ENCODE measurements at regions not wholly inside any gene's neighbourhood (a gene's known extent, or its start where the extent isn't known, plus 50 kb on each side); places are given as distances from the start of the nearest gene placed in this dataset.

DNA sequence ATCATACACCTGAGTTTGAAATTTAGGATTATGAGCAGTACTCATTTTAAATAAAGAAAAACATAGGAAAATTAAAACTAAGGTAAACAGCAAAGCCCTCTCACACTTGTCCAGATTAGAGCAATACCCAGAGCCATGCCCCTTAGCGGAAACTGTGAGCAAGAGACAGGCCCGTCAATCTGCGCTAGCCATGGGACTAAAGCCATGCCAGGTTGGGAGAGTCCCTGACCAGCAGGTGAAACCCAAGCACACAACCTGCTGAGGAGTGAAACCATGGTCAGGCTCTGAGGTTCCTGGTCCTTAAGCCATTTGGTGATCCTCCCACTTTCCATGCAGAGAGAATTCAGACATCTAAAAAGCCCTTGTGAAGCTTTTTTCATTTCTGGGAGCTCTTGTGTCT, 494.3 kb downstream of the STK39 start:
- TF ChIP-seq, protein P1, sequence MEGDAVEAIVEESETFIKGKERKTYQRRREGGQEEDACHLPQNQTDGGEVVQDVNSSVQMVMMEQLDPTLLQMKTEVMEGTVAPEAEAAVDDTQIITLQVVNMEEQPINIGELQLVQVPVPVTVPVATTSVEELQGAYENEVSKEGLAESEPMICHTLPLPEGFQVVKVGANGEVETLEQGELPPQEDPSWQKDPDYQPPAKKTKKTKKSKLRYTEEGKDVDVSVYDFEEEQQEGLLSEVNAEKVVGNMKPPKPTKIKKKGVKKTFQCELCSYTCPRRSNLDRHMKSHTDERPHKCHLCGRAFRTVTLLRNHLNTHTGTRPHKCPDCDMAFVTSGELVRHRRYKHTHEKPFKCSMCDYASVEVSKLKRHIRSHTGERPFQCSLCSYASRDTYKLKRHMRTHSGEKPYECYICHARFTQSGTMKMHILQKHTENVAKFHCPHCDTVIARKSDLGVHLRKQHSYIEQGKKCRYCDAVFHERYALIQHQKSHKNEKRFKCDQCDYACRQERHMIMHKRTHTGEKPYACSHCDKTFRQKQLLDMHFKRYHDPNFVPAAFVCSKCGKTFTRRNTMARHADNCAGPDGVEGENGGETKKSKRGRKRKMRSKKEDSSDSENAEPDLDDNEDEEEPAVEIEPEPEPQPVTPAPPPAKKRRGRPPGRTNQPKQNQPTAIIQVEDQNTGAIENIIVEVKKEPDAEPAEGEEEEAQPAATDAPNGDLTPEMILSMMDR (IDR thresholded peaks at IDR 0.05) = no peak
- Histone ChIP-seq H3K27ac (no peak overlapping the region), H3K27me3 (no peaks in the 10 kb centered on the region), H3K9me3 (no peaks in the 10 kb centered on the region), H3K4me3 (no peak overlapping the region), H3K4me1 (no peaks in the 10 kb centered on the region), H3K36me3 (no peaks in the 10 kb centered on the region)
- DNase-seq = no peak
- intact Hi-C loops (cut with DNase I) = no loop called here
- ATAC-seq = no peak

DNA sequence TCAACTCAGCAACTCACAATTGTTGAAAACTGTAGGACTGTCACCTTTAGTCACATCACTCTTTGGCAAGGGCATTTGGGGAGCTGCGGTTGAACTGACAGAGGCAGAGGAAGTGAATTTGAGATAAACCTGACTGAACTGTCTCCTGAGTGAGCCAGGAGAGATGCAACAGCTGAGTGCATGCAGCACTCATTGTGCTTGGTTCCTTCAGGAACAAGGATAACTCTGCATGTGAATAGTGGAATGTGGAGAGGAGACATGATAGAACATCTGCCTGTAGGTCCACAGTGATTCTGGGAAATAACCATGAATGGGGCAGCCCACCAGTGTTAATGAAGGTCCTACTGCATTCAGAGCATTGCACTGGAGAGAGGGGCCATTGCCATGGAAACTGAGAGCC, 494.7 kb downstream of the STK39 start:
- H3K4me1 ChIP-seq = no peaks in the 10 kb centered on the region
- no peaks in the 10 kb centered on the region for H3K36me3 ChIP-seq
- no peak overlapping the region for H3K27ac ChIP-seq
- TF ChIP-seq, protein P1 (IDR thresholded peaks at IDR 0.05) = no peak
- no peak for ATAC-seq
- intact Hi-C loops (cut with DNase I) = no loop called here
- no peak for DNase-seq
- H3K27me3 ChIP-seq = no peaks in the 10 kb centered on the region
- no peak overlapping the region for H3K4me3 ChIP-seq
- H3K9me3 ChIP-seq = no peaks in the 10 kb centered on the region

DNA sequence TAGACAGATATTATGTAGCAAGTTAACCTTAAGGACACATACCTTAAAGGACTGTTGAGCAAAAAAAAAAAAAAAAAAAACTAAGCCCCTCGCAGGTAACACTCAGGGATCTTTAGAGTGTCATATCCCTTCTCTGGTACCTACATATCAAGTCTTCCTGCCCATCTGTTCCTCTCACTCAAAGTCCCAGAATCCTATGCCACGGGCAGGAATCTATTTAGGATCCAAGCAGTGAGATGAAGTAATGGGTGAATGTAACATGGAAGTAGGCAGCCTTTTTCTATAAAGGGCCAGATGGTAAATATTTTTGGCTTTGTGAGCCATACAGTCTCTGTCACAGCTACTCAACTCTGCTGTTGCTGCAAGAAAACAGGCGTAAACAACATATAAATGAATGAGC, 496.7 kb downstream of the STK39 start:
- TF ChIP-seq, protein P1 (IDR thresholded peaks at IDR 0.05) = no peak
- ATAC-seq (no peak), DNase-seq (no peak)

DNA sequence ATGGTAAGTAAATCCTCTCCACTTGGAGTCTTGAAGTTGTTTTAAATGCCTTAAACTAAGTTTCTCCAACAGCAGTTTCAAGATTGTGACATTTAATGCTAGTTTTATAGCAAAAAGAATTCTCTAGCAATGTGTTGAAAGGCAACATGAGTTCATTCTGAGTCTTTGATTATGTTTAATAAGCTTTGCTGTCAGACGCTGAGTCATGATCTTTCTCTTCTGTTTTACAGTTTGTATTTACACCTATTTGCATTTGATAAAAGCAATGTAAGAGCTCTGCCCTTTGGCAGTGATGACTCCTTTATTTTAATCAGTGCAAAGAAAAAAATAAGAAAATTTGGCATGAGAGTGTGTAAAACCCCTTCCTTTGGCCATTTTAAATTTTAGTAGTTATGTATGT, 497.7 kb downstream of the STK39 start:
- Histone ChIP-seq H3K36me3 (no peaks in the 10 kb centered on the region), H3K4me3 (no peak overlapping the region), H3K27ac (no peak overlapping the region), H3K4me1 (no peaks in the 10 kb centered on the region), H3K9me3 (no peaks in the 10 kb centered on the region), H3K27me3 (no peaks in the 10 kb centered on the region)
- intact Hi-C loops (cut with DNase I) = no loop called here
- TF ChIP-seq, protein P1 (IDR thresholded peaks at IDR 0.05) = no peak
- ATAC-seq (no peak), DNase-seq (no peak)

More for the DNA sequence above, 496.7 kb downstream of the STK39 start:
- intact Hi-C loops (cut with DNase I) = no loop called here
- no peaks in the 10 kb centered on the region for H3K36me3 ChIP-seq
- no peaks in the 10 kb centered on the region for H3K4me1 ChIP-seq
- H3K27me3 ChIP-seq = no peaks in the 10 kb centered on the region
- H3K9me3 ChIP-seq = no peaks in the 10 kb centered on the region
- H3K4me3 ChIP-seq = no peak overlapping the region
- no peak overlapping the region for H3K27ac ChIP-seq

DNA sequence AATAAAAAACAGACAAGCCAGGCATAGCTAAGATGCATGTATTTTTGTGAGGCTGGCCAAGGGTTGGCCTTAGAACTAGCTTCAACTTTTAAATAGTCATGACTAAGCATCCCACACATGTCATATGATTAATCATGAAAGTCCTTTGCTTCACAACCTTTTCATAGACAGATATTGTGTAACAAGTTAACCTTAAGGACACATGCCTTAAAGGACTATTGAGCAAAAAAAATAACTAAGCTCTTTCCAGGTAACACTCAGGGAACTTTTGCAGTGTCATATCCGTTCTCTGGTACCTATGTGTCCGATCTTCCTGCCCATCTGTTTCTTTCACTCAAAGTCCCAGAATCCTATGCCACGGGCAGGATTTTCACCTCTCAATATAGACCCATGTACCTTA, 498.4 kb downstream of the STK39 start:
- no peaks in the 10 kb centered on the region for H3K36me3 ChIP-seq
- intact Hi-C loops (cut with DNase I) = no loop called here
- H3K4me1 ChIP-seq = no peaks in the 10 kb centered on the region
- no peak overlapping the region for H3K27ac ChIP-seq
- no peak overlapping the region for H3K4me3 ChIP-seq
- H3K9me3 ChIP-seq = no peaks in the 10 kb centered on the region
- H3K27me3 ChIP-seq = no peaks in the 10 kb centered on the region
- TF ChIP-seq, protein P1 (IDR thresholded peaks at IDR 0.05) = no peak
- ATAC-seq (no peak), DNase-seq (no peak)
